Keratinocyte (primary cell): ENCODE measurements at regions not wholly inside any gene's neighbourhood (a gene's known extent, or its start where the extent isn't known, plus 50 kb on each side); places are given as distances from the start of the nearest gene placed in this dataset.

Experiments used
- DNase-seq: peaks from one replicate; pipeline ENCODE4 v3.0.0-alpha.2; 2011; ENCODE audit warnings: low read depth, missing footprints, low spot score
- FAIRE-seq: peaks from 2 replicates; lab custom pipeline; 2011; peaks lifted over from hg19 to GRCh38; lab: Jason Lieb, UNC
- H2AFZ ChIP-seq: 2 replicates; pipeline ENCODE4 v1.6.0; 2012; ENCODE audit warnings: low read length, control low read depth, inconsistent platforms; ENCODE audit not compliant: control insufficient read depth
- H3K27ac ChIP-seq: 2 replicates; pipeline ENCODE4 v1.5.1; 2011; ENCODE audit warnings: low read length; ENCODE audit not compliant: control insufficient read depth, insufficient read depth
- H3K27me3 ChIP-seq: 3 replicates; pipeline ENCODE4 v1.6.0; 2011; ENCODE audit warnings: low read length; ENCODE audit not compliant: control insufficient read depth, insufficient read depth; ENCODE audit errors: extremely low read depth
- H3K36me3 ChIP-seq, 2 experiments: 2 replicates in 1 of 2; 3 replicates in 1 of 2; pipeline ENCODE4 v1.5.1; 2011; ENCODE audit warnings: low read length in 2 of 2, mild to moderate bottlenecking in 1 of 2; ENCODE audit not compliant: control insufficient read depth in 2 of 2, insufficient read depth in 2 of 2; ENCODE audit errors: extremely low read depth in 1 of 2
- H3K4me1 ChIP-seq: 3 replicates; pipeline ENCODE4 v1.5.1; 2011; ENCODE audit warnings: low read length; ENCODE audit not compliant: control insufficient read depth, insufficient read depth; ENCODE audit errors: extremely low read depth
- H3K4me2 ChIP-seq: 3 replicates; pipeline ENCODE4 v1.6.0; 2011; ENCODE audit warnings: low read depth, low read length; ENCODE audit not compliant: control insufficient read depth, insufficient read depth; ENCODE audit errors: extremely low read depth
- H3K4me3 ChIP-seq, 3 experiments: fragments of 200-600 bp in 1 of 3; sonication (generic) in 1 of 3; 2 replicates in 2 of 3; 3 replicates in 1 of 3; pipeline ENCODE4 v1.5.1; 2011 to 2016; ENCODE audit warnings: low read length in 3 of 3, mild to moderate bottlenecking in 3 of 3, control low read depth in 2 of 3, inconsistent platforms in 1 of 3, low read depth in 1 of 3, mixed read lengths in 1 of 3, mixed run types in 1 of 3, moderate library complexity in 1 of 3; ENCODE audit not compliant: control insufficient read depth in 2 of 3, insufficient read depth in 2 of 3; ENCODE audit errors: extremely low read depth in 1 of 3
- H3K79me2 ChIP-seq: 2 replicates; pipeline ENCODE4 v1.6.0; 2012; ENCODE audit warnings: low read length; ENCODE audit not compliant: control insufficient read depth, insufficient read depth
- H3K9ac ChIP-seq: 3 replicates; pipeline ENCODE4 v1.6.0; 2011; ENCODE audit warnings: low read length; ENCODE audit not compliant: control insufficient read depth, insufficient read depth; ENCODE audit errors: extremely low read depth
- H3K9me1 ChIP-seq: 3 replicates; pipeline ENCODE4 v1.6.0; 2011; ENCODE audit warnings: low read length; ENCODE audit not compliant: control insufficient read depth, insufficient read depth; ENCODE audit errors: extremely low read depth
- H3K9me3 ChIP-seq: 2 replicates; pipeline ENCODE4 v1.5.1; 2012; ENCODE audit warnings: low read depth, low read length; ENCODE audit not compliant: control insufficient read depth
- H4K20me1 ChIP-seq: 3 replicates; pipeline ENCODE4 v1.6.0; 2011; ENCODE audit warnings: low read length; ENCODE audit not compliant: control insufficient read depth, insufficient read depth; ENCODE audit errors: extremely low read depth
- EZH2 ChIP-seq: IDR thresholded peaks from one replicate; pipeline ENCODE4 v1.6.1; 2012; ENCODE audit warnings: inconsistent platforms, mild to moderate bottlenecking, low read length, moderate library complexity
- dilution Hi-C: fragments of 300-500 bp; cut with MboI; formaldehyde crosslinking; loops from one replicate; pipeline ENCODE4 v1.7.0; 2020; ENCODE audit warnings: low sequenced_read_pairs; ENCODE audit not compliant: extremely low pct_ligation_motif_present
- TF ChIP-seq, protein P1 (sequence below), 3 experiments: IDR thresholded peaks in 1 of 3; conservative IDR thresholded peaks in 1 of 3; optimal IDR thresholded peaks in 1 of 3; 2 replicates in 2 of 3; 3 replicates in 1 of 3; pipeline versions ENCODE3 to v1.5.1; 2011; ENCODE audit warnings: low read length in 3 of 3, mild to moderate bottlenecking in 3 of 3, moderate library complexity in 2 of 3, control low read depth in 1 of 3, inconsistent platforms in 1 of 3; ENCODE audit not compliant: insufficient read depth in 2 of 3; ENCODE audit errors: extremely low read depth in 1 of 3

DNA sequence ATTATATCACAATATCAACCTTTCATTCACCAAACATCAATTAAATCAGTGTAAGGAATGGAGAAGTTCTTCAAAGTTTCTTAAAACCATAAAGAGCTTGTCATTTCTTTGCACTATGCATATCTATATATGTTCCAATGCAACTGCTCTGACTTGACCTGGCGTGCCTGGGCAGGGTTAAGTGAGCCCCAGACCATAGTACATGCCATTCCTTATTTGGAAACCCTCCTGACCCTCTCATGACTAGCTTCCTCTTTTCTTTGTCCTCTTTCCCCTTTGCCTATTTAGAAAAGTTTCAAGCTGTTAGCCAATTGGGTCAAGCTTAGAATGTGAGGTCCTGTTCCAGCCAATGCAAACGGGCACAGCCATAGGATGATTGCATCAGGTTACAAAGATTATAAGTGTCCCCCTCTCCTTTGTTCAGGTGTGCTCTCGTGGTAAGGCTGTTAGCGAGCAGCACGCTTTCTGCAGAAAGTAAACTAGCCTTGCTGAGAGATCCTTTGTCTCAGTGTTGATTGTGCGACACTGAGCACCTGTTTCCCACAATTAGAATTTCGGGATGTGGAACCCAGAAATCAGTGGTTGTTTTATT is 78.2 kb upstream of the UXS1 start:
- dilution Hi-C loops: no loop called here
- no peaks in the 10 kb centered on the region for H3K9me1 ChIP-seq
- no peak for FAIRE-seq

DNA sequence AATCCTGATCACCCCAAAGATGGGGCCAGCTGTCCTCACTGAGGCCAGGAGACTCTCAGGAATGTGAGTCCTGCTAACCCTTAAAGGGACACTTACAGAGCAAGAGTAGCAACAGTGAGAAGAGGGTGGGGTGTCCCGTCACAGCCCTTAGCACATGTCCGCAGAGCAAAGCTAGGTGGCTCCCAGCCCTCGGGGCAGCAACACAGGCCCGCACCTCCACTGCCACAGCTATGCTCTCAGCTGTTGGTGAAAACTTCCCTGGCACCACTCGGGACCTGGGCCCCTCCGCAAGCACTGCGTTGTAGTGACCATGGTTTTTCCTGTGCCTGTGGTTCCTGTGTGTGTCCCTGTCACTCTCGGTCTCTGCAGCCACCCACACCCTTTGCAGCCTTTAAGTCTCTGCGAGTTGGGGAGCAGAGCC is 76.4 kb upstream of the UXS1 start:
- H3K4me1 ChIP-seq: peaks cover 13% of the 10 kb centered on the region
- dilution Hi-C loops: no loop called here
- H3K27me3 ChIP-seq: no peaks in the 10 kb centered on the region
- H3K27ac ChIP-seq: no peak overlapping the region
- H3K9ac ChIP-seq: no peak overlapping the region
- no peaks in the 10 kb centered on the region for H4K20me1 ChIP-seq
- peak overlapping the region; percentile 85 for H2AFZ ChIP-seq
- TF ChIP-seq, protein P1, sequence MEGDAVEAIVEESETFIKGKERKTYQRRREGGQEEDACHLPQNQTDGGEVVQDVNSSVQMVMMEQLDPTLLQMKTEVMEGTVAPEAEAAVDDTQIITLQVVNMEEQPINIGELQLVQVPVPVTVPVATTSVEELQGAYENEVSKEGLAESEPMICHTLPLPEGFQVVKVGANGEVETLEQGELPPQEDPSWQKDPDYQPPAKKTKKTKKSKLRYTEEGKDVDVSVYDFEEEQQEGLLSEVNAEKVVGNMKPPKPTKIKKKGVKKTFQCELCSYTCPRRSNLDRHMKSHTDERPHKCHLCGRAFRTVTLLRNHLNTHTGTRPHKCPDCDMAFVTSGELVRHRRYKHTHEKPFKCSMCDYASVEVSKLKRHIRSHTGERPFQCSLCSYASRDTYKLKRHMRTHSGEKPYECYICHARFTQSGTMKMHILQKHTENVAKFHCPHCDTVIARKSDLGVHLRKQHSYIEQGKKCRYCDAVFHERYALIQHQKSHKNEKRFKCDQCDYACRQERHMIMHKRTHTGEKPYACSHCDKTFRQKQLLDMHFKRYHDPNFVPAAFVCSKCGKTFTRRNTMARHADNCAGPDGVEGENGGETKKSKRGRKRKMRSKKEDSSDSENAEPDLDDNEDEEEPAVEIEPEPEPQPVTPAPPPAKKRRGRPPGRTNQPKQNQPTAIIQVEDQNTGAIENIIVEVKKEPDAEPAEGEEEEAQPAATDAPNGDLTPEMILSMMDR (optimal IDR thresholded peaks at IDR 0.05 in 1 of 3, IDR thresholded peaks at IDR 0.05 in 1 of 3, conservative IDR thresholded peaks at IDR 0.05 in 1 of 3; ENCODE audit: extremely low read depth in 1 of 3, insufficient read depth in 2 of 3, low read length in 3 of 3): no peak
- no peak for TF ChIP-seq EZH2
- peak overlapping the region in 1 of 3 experiments; percentile 59 for H3K4me3 ChIP-seq
- no peaks in the 10 kb centered on the region for H3K79me2 ChIP-seq
- FAIRE-seq (no peak), DNase-seq (no peak)
- peaks cover 2% of the 10 kb centered on the region for H3K9me3 ChIP-seq
- no peaks in the 10 kb centered on the region for H3K9me1 ChIP-seq
- peak overlapping the region; percentile 82 for H3K4me2 ChIP-seq
- H3K36me3 ChIP-seq: no peaks in the 10 kb centered on the region

More for the DNA sequence above, 78.2 kb upstream of the UXS1 start:
- H3K27ac ChIP-seq: no peak overlapping the region
- H3K4me3 ChIP-seq: no peak overlapping the region
- DNase-seq: no peak
- no peak overlapping the region for H2AFZ ChIP-seq
- no peak overlapping the region for H3K9ac ChIP-seq
- no peaks in the 10 kb centered on the region for H3K79me2 ChIP-seq
- no peaks in the 10 kb centered on the region for H3K36me3 ChIP-seq
- no peaks in the 10 kb centered on the region for H3K27me3 ChIP-seq
- no peak overlapping the region for H3K4me2 ChIP-seq
- no peaks in the 10 kb centered on the region for H4K20me1 ChIP-seq
- H3K9me3 ChIP-seq: peaks cover 2% of the 10 kb centered on the region
- no peak for TF ChIP-seq EZH2
- TF ChIP-seq, protein P1 (optimal IDR thresholded peaks at IDR 0.05 in 1 of 3, IDR thresholded peaks at IDR 0.05 in 1 of 3, conservative IDR thresholded peaks at IDR 0.05 in 1 of 3; ENCODE audit: extremely low read depth in 1 of 3, insufficient read depth in 2 of 3, low read length in 3 of 3): no peak
- H3K4me1 ChIP-seq: peaks cover 13% of the 10 kb centered on the region
